Epithelial cell of proximal tubule (primary cell): ENCODE measurements at regions not wholly inside any gene's neighbourhood (a gene's known extent, or its start where the extent isn't known, plus 50 kb on each side); places are given as distances from the start of the nearest gene placed in this dataset.

Experiments used
- DNase-seq: peaks from one replicate; pipeline ENCODE4 v3.0.0-alpha.2; 2011; ENCODE audit warnings: low read depth
- H3K4me3 ChIP-seq: 2 replicates; pipeline ENCODE4 v1.5.1; 2011; ENCODE audit warnings: low read depth, mild to moderate bottlenecking, low read length
- CTCF ChIP-seq: conservative IDR thresholded peaks from 2 replicates; pipeline ENCODE4 v1.5.1; 2012; ENCODE audit warnings: low read depth, mild to moderate bottlenecking, low read length

GRCh38 chr3:162367429-162368260 lies 871.0 kb downstream of the OTOL1 start:
- no peak for TF ChIP-seq CTCF
- no peak overlapping the region for H3K4me3 ChIP-seq
- DNase-seq: no peak

- DNase-seq: no peak
- TF ChIP-seq CTCF: no peak
- no peak overlapping the region for H3K4me3 ChIP-seq
Measured at GRCh38 chr3:162368417-162368816, 871.8 kb downstream of the OTOL1 start.

- DNase-seq: no peak
- no peak for TF ChIP-seq CTCF
- no peak overlapping the region for H3K4me3 ChIP-seq
Measured at GRCh38 chr3:162369306-162369705, 872.7 kb downstream of the OTOL1 start.

DNA sequence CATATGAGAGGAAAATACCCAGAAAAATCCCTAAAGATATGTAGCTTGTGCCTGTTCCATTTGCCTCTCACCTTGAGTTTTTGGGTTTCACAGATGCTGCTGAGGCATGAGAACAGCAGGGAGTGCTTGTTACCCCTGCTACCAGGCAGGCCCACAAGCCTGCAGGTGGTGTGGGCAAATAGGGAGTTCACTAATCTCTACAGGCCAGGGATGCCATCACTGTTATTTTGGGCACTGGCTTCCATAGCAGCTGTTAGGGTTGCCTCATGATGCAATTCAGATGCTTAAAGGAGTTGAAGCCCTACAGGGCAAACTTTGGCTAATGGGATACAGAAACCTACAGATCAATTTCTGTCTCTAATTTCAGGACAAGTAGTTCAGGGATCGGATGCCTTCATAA lies 873.5 kb downstream of the OTOL1 start:
- no peak overlapping the region for H3K4me3 ChIP-seq
- TF ChIP-seq CTCF: no peak
- DNase-seq: no peak

- H3K4me3 ChIP-seq: no peak overlapping the region
- no peak for DNase-seq
- TF ChIP-seq CTCF: no peak
Measured at GRCh38 chr3:162376761-162377160, 880.2 kb downstream of the OTOL1 start.

- H3K4me3 ChIP-seq: no peak overlapping the region
- TF ChIP-seq CTCF: no peak
- no peak for DNase-seq
Measured at GRCh38 chr3:162377608-162378007, 881.0 kb downstream of the OTOL1 start.

DNA sequence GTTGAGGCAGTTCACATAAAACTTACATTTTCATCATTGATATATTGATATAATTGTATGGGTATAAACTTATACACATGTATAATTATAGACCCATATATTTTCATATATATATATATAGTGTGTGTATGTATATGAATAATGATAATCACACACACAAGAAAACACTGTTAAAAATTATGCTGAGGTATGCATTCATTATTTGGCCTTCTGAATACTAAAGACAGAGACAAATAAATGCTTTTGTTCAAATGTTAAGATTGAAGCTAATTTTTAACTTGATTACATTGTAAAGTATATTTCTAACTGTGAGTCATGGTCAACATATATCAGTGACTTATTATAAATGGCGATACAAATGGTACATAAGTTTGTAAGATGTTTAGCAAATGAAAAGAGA lies 888.8 kb downstream of the OTOL1 start:
- no peak overlapping the region for H3K4me3 ChIP-seq
- DNase-seq: no peak
- no peak for TF ChIP-seq CTCF
